Astrocyte (in vitro differentiated cells and primary cell): ENCODE measurements at regions not wholly inside any gene's neighbourhood (a gene's known extent, or its start where the extent isn't known, plus 50 kb on each side); places are given as distances from the start of the nearest gene placed in this dataset.

ENCODE experiments used
- DNase-seq: peaks from one replicate; pipeline ENCODE4 v3.0.0-alpha.2; 2010; ENCODE audit warnings: low read depth
- FAIRE-seq: peaks from 2 replicates; lab custom pipeline; 2011; peaks lifted over from hg19 to GRCh38; lab: Jason Lieb, UNC
- H2AFZ ChIP-seq: 2 replicates; pipeline ENCODE4 v1.6.0; 2012; ENCODE audit warnings: low read depth, low read length, inconsistent platforms
- H3K27ac ChIP-seq: 2 replicates; pipeline ENCODE4 v1.5.1; 2011; ENCODE audit warnings: low read depth, low read length, inconsistent platforms
- H3K27me3 ChIP-seq: 2 replicates; pipeline ENCODE4 v1.6.0; 2011; ENCODE audit warnings: low read length, inconsistent platforms; ENCODE audit not compliant: insufficient read depth
- H3K36me3 ChIP-seq: 2 replicates; pipeline ENCODE4 v1.5.1; 2011; ENCODE audit warnings: low read length, inconsistent platforms; ENCODE audit not compliant: insufficient read depth
- H3K4me1 ChIP-seq: 2 replicates; pipeline ENCODE4 v1.5.1; 2011; ENCODE audit warnings: low read length, inconsistent platforms; ENCODE audit not compliant: insufficient read depth
- H3K4me2 ChIP-seq: 2 replicates; pipeline ENCODE4 v1.6.0; 2012; ENCODE audit warnings: low read length, inconsistent platforms
- H3K4me3 ChIP-seq: 2 replicates; pipeline ENCODE4 v1.5.1; 2011; ENCODE audit warnings: low read depth, mild to moderate bottlenecking, low read length, inconsistent platforms; ENCODE audit not compliant: insufficient read depth
- H3K79me2 ChIP-seq: 2 replicates; pipeline ENCODE4 v1.6.0; 2012; ENCODE audit warnings: mild to moderate bottlenecking, low read length, inconsistent platforms; ENCODE audit not compliant: insufficient read depth
- H3K9ac ChIP-seq: 2 replicates; pipeline ENCODE4 v1.6.0; 2012; ENCODE audit warnings: mild to moderate bottlenecking, low read length, inconsistent platforms
- H3K9me3 ChIP-seq: 2 replicates; pipeline ENCODE4 v1.5.1; 2012; ENCODE audit warnings: low read depth, mild to moderate bottlenecking, low read length, inconsistent platforms; ENCODE audit not compliant: insufficient read depth
- H4K20me1 ChIP-seq: 2 replicates; pipeline ENCODE4 v1.6.0; 2012; ENCODE audit warnings: low read length, inconsistent platforms; ENCODE audit not compliant: insufficient read depth
- H3K27ac Mint-ChIP-seq: one replicate; pipeline ENCODE4 v1.8.0; 2021; ENCODE audit warnings: mild to moderate bottlenecking, mixed read lengths; ENCODE audit not compliant: unreplicated experiment
- H3K27me3 Mint-ChIP-seq: one replicate; pipeline ENCODE4 v1.8.0; 2021; ENCODE audit warnings: low read depth, mixed read lengths; ENCODE audit not compliant: unreplicated experiment
- H3K36me3 Mint-ChIP-seq: one replicate; pipeline ENCODE4 v1.8.0; 2021; ENCODE audit warnings: low read depth, mixed read lengths; ENCODE audit not compliant: unreplicated experiment
- H3K4me1 Mint-ChIP-seq: one replicate; pipeline ENCODE4 v1.8.0; 2021; ENCODE audit warnings: low read depth, mixed read lengths; ENCODE audit not compliant: unreplicated experiment
- H3K4me3 Mint-ChIP-seq: one replicate; pipeline ENCODE4 v1.8.0; 2021; ENCODE audit warnings: mild to moderate bottlenecking, moderate library complexity, mixed read lengths; ENCODE audit not compliant: unreplicated experiment
- H3K9me3 Mint-ChIP-seq: one replicate; pipeline ENCODE4 v1.8.0; 2021; ENCODE audit warnings: mild to moderate bottlenecking, mixed read lengths; ENCODE audit not compliant: unreplicated experiment
- CTCF ChIP-seq: IDR thresholded peaks from 2 replicates; pipeline ENCODE4 v1.5.1; 2011; ENCODE audit warnings: low read depth, mild to moderate bottlenecking, inconsistent platforms, low read length, moderate library complexity; ENCODE audit not compliant: insufficient read depth
- EZH2 ChIP-seq: IDR thresholded peaks from 2 replicates; pipeline ENCODE4 v1.6.1; 2012; ENCODE audit warnings: mild to moderate bottlenecking, low read length, inconsistent platforms; ENCODE audit not compliant: insufficient read depth

GRCh38 chr1:81582467-81582986, 218.2 kb upstream of the ADGRL2 start:
- H3K9ac ChIP-seq = no peak overlapping the region
- no peak for FAIRE-seq
- H4K20me1 ChIP-seq = no peaks in the 10 kb centered on the region
- H3K9me3 ChIP-seq = no peaks in the 10 kb centered on the region
- no peak overlapping the region for H3K4me2 ChIP-seq
- H3K27ac ChIP-seq = no peak overlapping the region
- Mint-ChIP-seq H3K4me1 (peaks cover 8% of the 10 kb centered on the region), H3K9me3 (no peaks in the 10 kb centered on the region), H3K36me3 (no peaks in the 10 kb centered on the region), H3K27me3 (no peaks in the 10 kb centered on the region), H3K4me3 (no peak overlapping the region), H3K27ac (peak overlapping the region; percentile 6)
- peak; percentile 44 for DNase-seq
- H3K4me1 ChIP-seq = no peaks in the 10 kb centered on the region
- TF ChIP-seq EZH2 (no peak), CTCF (no peak)
- no peaks in the 10 kb centered on the region for H3K27me3 ChIP-seq
- H3K4me3 ChIP-seq = no peak overlapping the region
- no peaks in the 10 kb centered on the region for H3K79me2 ChIP-seq
- no peaks in the 10 kb centered on the region for H3K36me3 ChIP-seq
- H2AFZ ChIP-seq = no peak overlapping the region

- TF ChIP-seq EZH2 (no peak), CTCF (no peak)
- no peaks in the 10 kb centered on the region for H3K36me3 Mint-ChIP-seq
Measured at GRCh38 chr1:81578867-81579266, 221.9 kb upstream of the ADGRL2 start.

GRCh38 chr1:81577004-81577697, 223.6 kb upstream of the ADGRL2 start:
- H3K4me3 Mint-ChIP-seq = no peak overlapping the region
- no peak for FAIRE-seq
- Histone ChIP-seq H3K9ac (no peak overlapping the region), H3K79me2 (no peaks in the 10 kb centered on the region), H3K4me3 (no peak overlapping the region), H3K27ac (no peak overlapping the region), H3K27me3 (no peaks in the 10 kb centered on the region), H3K4me2 (no peak overlapping the region), H3K9me3 (no peaks in the 10 kb centered on the region), H3K36me3 (no peaks in the 10 kb centered on the region), H4K20me1 (no peaks in the 10 kb centered on the region), H2AFZ (peak overlapping the region; percentile 9), H3K4me1 (no peaks in the 10 kb centered on the region)
- no peak overlapping the region for H3K27ac Mint-ChIP-seq
- DNase-seq = no peak
- no peak for TF ChIP-seq CTCF
- no peak for TF ChIP-seq EZH2
- H3K4me1 Mint-ChIP-seq = peaks cover 4% of the 10 kb centered on the region
- no peaks in the 10 kb centered on the region for H3K27me3 Mint-ChIP-seq
- H3K36me3 Mint-ChIP-seq = no peaks in the 10 kb centered on the region
- H3K9me3 Mint-ChIP-seq = no peaks in the 10 kb centered on the region

More at GRCh38 chr1:81578867-81579266, 221.9 kb upstream of the ADGRL2 start:
- Histone ChIP-seq H3K4me2 (no peak overlapping the region), H4K20me1 (no peaks in the 10 kb centered on the region), H3K36me3 (no peaks in the 10 kb centered on the region), H3K27ac (no peak overlapping the region), H3K27me3 (no peaks in the 10 kb centered on the region), H3K9me3 (no peaks in the 10 kb centered on the region), H3K4me1 (no peaks in the 10 kb centered on the region), H3K79me2 (no peaks in the 10 kb centered on the region), H2AFZ (no peak overlapping the region), H3K4me3 (no peak overlapping the region), H3K9ac (no peak overlapping the region)
- H3K27me3 Mint-ChIP-seq = no peaks in the 10 kb centered on the region
- H3K27ac Mint-ChIP-seq = no peak overlapping the region
- DNase-seq = no peak
- no peaks in the 10 kb centered on the region for H3K9me3 Mint-ChIP-seq
- no peak for FAIRE-seq
- no peak overlapping the region for H3K4me3 Mint-ChIP-seq
- peaks cover 9% of the 10 kb centered on the region for H3K4me1 Mint-ChIP-seq
